OCI-LY3 (cell line): ENCODE measurements at regions not wholly inside any gene's neighbourhood (a gene's known extent, or its start where the extent isn't known, plus 50 kb on each side); places are given as distances from the start of the nearest gene placed in this dataset.

Source experiments
- H2AFZ ChIP-seq: fragments of 200-600, 300-600 bp; shearing (Covaris generic); 2 replicates; pipeline ENCODE4 v1.6.0; 2014; ENCODE audit warnings: antibody characterized with exemption, low read depth, low read length
- H3K27ac ChIP-seq: fragments of 200-600, 300-600 bp; sonication (generic); 2 replicates; pipeline ENCODE4 v1.5.1; 2014; ENCODE audit warnings: mild to moderate bottlenecking, low read length, moderate library complexity, mixed read lengths
- H3K27me3 ChIP-seq: fragments of 200-600, 300-600 bp; sonication (generic); 2 replicates; pipeline ENCODE4 v1.6.1; 2014; ENCODE audit warnings: low read depth, low read length, mixed read lengths
- H3K36me3 ChIP-seq: fragments of 200-600, 300-600 bp; sonication (generic); replicated peaks from 2 replicates; pipeline ENCODE3; 2014; ENCODE audit warnings: low read depth, low read length, mixed read lengths
- H3K4me1 ChIP-seq: fragments of 300-600, 200-600 bp; sonication (generic); 2 replicates; pipeline ENCODE4 v1.6.1; 2014; ENCODE audit warnings: low read length, mixed read lengths
- H3K4me2 ChIP-seq: fragments of 200-600, 300-600 bp; sonication (generic); 2 replicates; pipeline ENCODE4 v1.6.1; 2014; ENCODE audit warnings: low read length, mixed read lengths
- H3K4me3 ChIP-seq: fragments of 300-600, 200-600 bp; sonication (generic); 2 replicates; pipeline ENCODE4 v1.5.1; 2014; ENCODE audit warnings: antibody characterized with exemption, mild to moderate bottlenecking, low read length, moderate library complexity
- H3K79me2 ChIP-seq: fragments of 300-600, 200-600 bp; shearing (Covaris generic); 2 replicates; pipeline ENCODE4 v1.6.1; 2014; ENCODE audit warnings: mild to moderate bottlenecking, low read length, mixed read lengths
- H3K9ac ChIP-seq: fragments of 300-600, 200-600 bp; shearing (Covaris generic); 2 replicates; pipeline ENCODE4 v1.6.0; 2014; ENCODE audit warnings: mild to moderate bottlenecking, low read length, moderate library complexity
- H3K9me3 ChIP-seq: fragments of 200-600, 300-600 bp; shearing (Covaris generic); 2 replicates; pipeline ENCODE4 v1.6.1; 2014; ENCODE audit warnings: low read length, mixed read lengths; ENCODE audit not compliant: insufficient read depth
- H4K20me1 ChIP-seq: fragments of 200-600, 300-600 bp; sonication (generic); 2 replicates; pipeline ENCODE4 v1.6.1; 2016; ENCODE audit warnings: low read length, mixed read lengths; ENCODE audit not compliant: insufficient read depth
- EZH2phosphoT487 ChIP-seq: fragments of 200-600 bp; shearing (Covaris generic); IDR thresholded peaks from 2 replicates; pipeline ENCODE4 v1.6.1; 2018; ENCODE audit warnings: antibody characterized with exemption, mixed run types, low read depth
- TF ChIP-seq, protein P1 (sequence below): fragments of 200-600, 300-600 bp; sonication (generic); IDR thresholded peaks from 2 replicates; pipeline ENCODE4 v1.5.1; 2014; ENCODE audit warnings: antibody characterized with exemption, low read length, low read depth

- H3K9me3 ChIP-seq, result no peaks in the 10 kb centered on the region
- no peak overlapping the region for H3K4me2 ChIP-seq
- TF ChIP-seq, protein P1, sequence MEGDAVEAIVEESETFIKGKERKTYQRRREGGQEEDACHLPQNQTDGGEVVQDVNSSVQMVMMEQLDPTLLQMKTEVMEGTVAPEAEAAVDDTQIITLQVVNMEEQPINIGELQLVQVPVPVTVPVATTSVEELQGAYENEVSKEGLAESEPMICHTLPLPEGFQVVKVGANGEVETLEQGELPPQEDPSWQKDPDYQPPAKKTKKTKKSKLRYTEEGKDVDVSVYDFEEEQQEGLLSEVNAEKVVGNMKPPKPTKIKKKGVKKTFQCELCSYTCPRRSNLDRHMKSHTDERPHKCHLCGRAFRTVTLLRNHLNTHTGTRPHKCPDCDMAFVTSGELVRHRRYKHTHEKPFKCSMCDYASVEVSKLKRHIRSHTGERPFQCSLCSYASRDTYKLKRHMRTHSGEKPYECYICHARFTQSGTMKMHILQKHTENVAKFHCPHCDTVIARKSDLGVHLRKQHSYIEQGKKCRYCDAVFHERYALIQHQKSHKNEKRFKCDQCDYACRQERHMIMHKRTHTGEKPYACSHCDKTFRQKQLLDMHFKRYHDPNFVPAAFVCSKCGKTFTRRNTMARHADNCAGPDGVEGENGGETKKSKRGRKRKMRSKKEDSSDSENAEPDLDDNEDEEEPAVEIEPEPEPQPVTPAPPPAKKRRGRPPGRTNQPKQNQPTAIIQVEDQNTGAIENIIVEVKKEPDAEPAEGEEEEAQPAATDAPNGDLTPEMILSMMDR, result no peak
- TF ChIP-seq EZH2phosphoT487, result no peak
- no peak overlapping the region for H2AFZ ChIP-seq
- no peak overlapping the region for H3K4me3 ChIP-seq
- H3K36me3 ChIP-seq, result no peaks in the 10 kb centered on the region
- no peak overlapping the region for H3K27ac ChIP-seq
- H3K9ac ChIP-seq, result no peak overlapping the region
- no peaks in the 10 kb centered on the region for H4K20me1 ChIP-seq
- no peaks in the 10 kb centered on the region for H3K79me2 ChIP-seq
- H3K27me3 ChIP-seq, result no peaks in the 10 kb centered on the region
- H3K4me1 ChIP-seq, result no peaks in the 10 kb centered on the region
These were observed 606.4 kb upstream of the RORB start for GRCh38 chr9:73890685-73891277.

DNA sequence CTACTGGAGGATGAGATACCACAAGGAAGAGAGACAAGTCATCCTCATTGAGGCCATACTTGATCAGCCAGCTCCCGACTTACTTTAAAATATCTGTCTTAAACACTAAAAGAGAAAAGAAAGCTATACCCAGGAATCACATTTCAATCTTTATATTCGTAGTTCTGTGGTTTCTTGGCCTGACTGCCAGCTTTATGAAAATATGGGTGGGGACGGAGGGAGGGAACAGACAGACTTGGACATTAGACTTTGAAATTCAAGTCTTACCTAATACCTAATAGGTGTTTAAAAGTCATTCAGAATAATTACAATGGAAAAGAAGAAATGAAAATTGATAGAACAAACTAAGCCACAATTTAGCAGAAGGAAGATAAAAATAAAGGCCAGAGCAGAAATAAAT, 604.8 kb upstream of the RORB start:
- Histone ChIP-seq H3K9ac (no peak overlapping the region), H3K4me2 (no peak overlapping the region), H3K79me2 (no peaks in the 10 kb centered on the region), H3K9me3 (no peaks in the 10 kb centered on the region), H3K36me3 (no peaks in the 10 kb centered on the region), H2AFZ (no peak overlapping the region), H3K27ac (no peak overlapping the region), H3K27me3 (no peaks in the 10 kb centered on the region), H3K4me3 (no peak overlapping the region), H3K4me1 (no peaks in the 10 kb centered on the region), H4K20me1 (no peaks in the 10 kb centered on the region)
- TF ChIP-seq EZH2phosphoT487, result no peak
- TF ChIP-seq, protein P1, result no peak

GRCh38 chr9:73893230-73893629, 603.9 kb upstream of the RORB start:
- H3K4me3 ChIP-seq, result no peak overlapping the region
- no peak overlapping the region for H3K27ac ChIP-seq
- H4K20me1 ChIP-seq, result no peaks in the 10 kb centered on the region

DNA sequence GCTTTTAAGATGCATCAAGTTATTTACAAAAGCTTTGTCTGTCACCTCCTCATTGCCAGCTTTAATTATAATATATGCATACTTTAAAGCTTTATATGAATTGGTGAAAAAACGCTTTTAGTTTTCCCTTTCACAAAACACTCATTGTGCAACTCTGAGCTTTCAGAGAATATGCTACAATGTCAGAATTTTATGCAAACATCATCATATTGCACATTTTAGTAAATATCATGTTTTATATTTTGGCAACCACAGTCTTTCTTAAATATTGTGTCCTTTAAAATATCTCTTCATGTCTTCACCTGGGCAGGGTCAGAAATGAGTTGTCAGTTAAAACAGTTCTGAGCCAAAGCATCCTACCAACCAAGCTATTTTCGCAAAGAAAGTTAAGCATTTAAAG, 601.1 kb upstream of the RORB start:
- no peak overlapping the region for H3K4me2 ChIP-seq
- H3K79me2 ChIP-seq, result no peaks in the 10 kb centered on the region
- H4K20me1 ChIP-seq, result no peaks in the 10 kb centered on the region
- H2AFZ ChIP-seq, result no peak overlapping the region
- H3K9me3 ChIP-seq, result no peaks in the 10 kb centered on the region
- TF ChIP-seq, protein P1, result no peak
- no peak for TF ChIP-seq EZH2phosphoT487
- no peak overlapping the region for H3K9ac ChIP-seq
- H3K4me1 ChIP-seq, result no peaks in the 10 kb centered on the region
- H3K36me3 ChIP-seq, result no peaks in the 10 kb centered on the region
- no peaks in the 10 kb centered on the region for H3K27me3 ChIP-seq
- no peak overlapping the region for H3K27ac ChIP-seq
- H3K4me3 ChIP-seq, result no peak overlapping the region

More at GRCh38 chr9:73893230-73893629, 603.9 kb upstream of the RORB start:
- H3K9me3 ChIP-seq, result no peaks in the 10 kb centered on the region
- H3K36me3 ChIP-seq, result no peaks in the 10 kb centered on the region
- H2AFZ ChIP-seq, result no peak overlapping the region
- no peak overlapping the region for H3K4me2 ChIP-seq
- TF ChIP-seq, protein P1, result no peak
- TF ChIP-seq EZH2phosphoT487, result no peak
- H3K27me3 ChIP-seq, result no peaks in the 10 kb centered on the region
- H3K9ac ChIP-seq, result no peak overlapping the region
- H3K79me2 ChIP-seq, result no peaks in the 10 kb centered on the region
- no peaks in the 10 kb centered on the region for H3K4me1 ChIP-seq
